Head of caudate nucleus (tissue), 42 donors: ENCODE measurements at regions not wholly inside any gene's neighbourhood (a gene's known extent, or its start where the extent isn't known, plus 50 kb on each side); places are given as distances from the start of the nearest gene placed in this dataset.
A peak's percentile ranks its signal among the peaks of the same experiment; 100 is the strongest.
"Not testable (repeated sequence)": the region's sequence is repeated elsewhere in the genome, so short reads cannot be mapped to it uniquely, and the experiment has no call there.

Experiments
- DNase-seq, 42 donors: peaks; one replicate each; pipeline versions ENCODE4 v3.0.0 to v3.0.0-alpha.2; 2020 to 2021; ENCODE audit warnings: mixed read lengths in 7 of 42
- intact Hi-C: fragments of 100-400 bp; cut with DNase I; formaldehyde crosslinking; loops from one replicate; pipeline ENCODE4 v1.15.0; 2022

GRCh38 chr5:36450229-36451014 is 148.7 kb upstream of the RANBP3L start:
- intact Hi-C loops: no loop called here
- DNase-seq: no peak

- DNase-seq: no peak
- intact Hi-C loops: no loop called here
Observed at GRCh38 chr5:36452424-36453006, 150.8 kb upstream of the RANBP3L start.

- no peak for DNase-seq
- intact Hi-C loops: no loop called here
Observed at GRCh38 chr5:36457511-36458270, 148.7 kb upstream of the SLC1A3 start.

GRCh38 chr5:36458746-36459145 is 147.7 kb upstream of the SLC1A3 start:
- intact Hi-C loops: no loop called here
- no peak for DNase-seq

GRCh38 chr5:36459176-36460135 is 146.9 kb upstream of the SLC1A3 start:
- DNase-seq: no peak
- intact Hi-C loops: no loop called here

GRCh38 chr5:36462295-36463021 is 143.9 kb upstream of the SLC1A3 start:
- no peak for DNase-seq
- intact Hi-C loops: no loop called here

GRCh38 chr5:36475942-36476341 is 130.5 kb upstream of the SLC1A3 start:
- DNase-seq, intact Hi-C loops: not testable (repeated sequence)

- DNase-seq: no peak
- intact Hi-C loops: no loop called here
Observed at GRCh38 chr5:36478646-36479317, 127.6 kb upstream of the SLC1A3 start.

GRCh38 chr5:36481454-36482120 is 124.8 kb upstream of the SLC1A3 start:
- no peak for DNase-seq
- intact Hi-C loops: no loop called here

- intact Hi-C loops: no loop called here
- DNase-seq: no peak
Observed at GRCh38 chr5:36482812-36483211, 123.6 kb upstream of the SLC1A3 start.

- intact Hi-C loops: no loop called here
- DNase-seq: no peak
Observed at GRCh38 chr5:36489505-36489904, 116.9 kb upstream of the SLC1A3 start.

- intact Hi-C loops: loop anchor here (10.0 kb wide), 1 partner anchor 47 kb away; no protein-coding TSS in a partner anchor
- peak in 1 of 42 donors; percentile 6 for DNase-seq
Observed at GRCh38 chr5:36491856-36492255, 114.5 kb upstream of the SLC1A3 start.

GRCh38 chr5:36492984-36493654 is 113.3 kb upstream of the SLC1A3 start:
- intact Hi-C loops: loop anchor here (10.0 kb wide), 1 partner anchor 48 kb away; no protein-coding TSS in a partner anchor
- no peak for DNase-seq

GRCh38 chr5:36494028-36494427 is 112.4 kb upstream of the SLC1A3 start:
- no peak for DNase-seq
- intact Hi-C loops: loop anchor here (10.0 kb wide), 1 partner anchor 49 kb away; no protein-coding TSS in a partner anchor

GRCh38 chr5:36494841-36495601 is 111.4 kb upstream of the SLC1A3 start:
- DNase-seq: peak in 10 of 42 donors; percentile 5 to 61 (median 26)
- intact Hi-C loops: loop anchor here (10.0 kb wide), 1 partner anchor 50 kb away; no protein-coding TSS in a partner anchor

- intact Hi-C loops: loop anchor here (10.0 kb wide), 1 partner anchor 51 kb away; no protein-coding TSS in a partner anchor
Observed at GRCh38 chr5:36495611-36496010, 110.8 kb upstream of the SLC1A3 start.

More at GRCh38 chr5:36495611-36496010, 110.8 kb upstream of the SLC1A3 start:
- DNase-seq: no peak
